Middle frontal gyrus (tissue), 1 donor: ENCODE measurements at regions not wholly inside any gene's neighbourhood (a gene's known extent, or its start where the extent isn't known, plus 50 kb on each side); places are given as distances from the start of the nearest gene placed in this dataset.

Experiments used
- DNase-seq: peaks from one replicate; pipeline ENCODE4 v3.0.0-alpha.2; 2015; ENCODE audit warnings: low spot score; ENCODE audit errors: extremely low spot score

- DNase-seq, result no peak
These were observed 160.5 kb downstream of the KLF13 start for GRCh38 chr15:31486906-31487695.

GRCh38 chr15:31487811-31488436, 161.3 kb downstream of the KLF13 start:
- no peak for DNase-seq

- DNase-seq, result no peak
These were observed 162.0 kb downstream of the KLF13 start for GRCh38 chr15:31488437-31489204.

- no peak for DNase-seq
These were observed 162.6 kb downstream of the KLF13 start for GRCh38 chr15:31489281-31489680.

GRCh38 chr15:31489801-31490646, 163.4 kb downstream of the KLF13 start:
- DNase-seq, result no peak

GRCh38 chr15:31494786-31495185, 168.2 kb downstream of the KLF13 start:
- DNase-seq, result no peak

- DNase-seq, result no peak
These were observed 168.6 kb downstream of the KLF13 start for GRCh38 chr15:31495281-31495680.

- no peak for DNase-seq
These were observed 171.2 kb downstream of the KLF13 start for GRCh38 chr15:31497838-31498237.

- DNase-seq, result no peak
These were observed 171.7 kb downstream of the KLF13 start for GRCh38 chr15:31498329-31498728.

GRCh38 chr15:31498756-31499155, 172.1 kb downstream of the KLF13 start:
- no peak for DNase-seq

GRCh38 chr15:31499236-31499952, 172.8 kb downstream of the KLF13 start:
- DNase-seq, result no peak

- DNase-seq, result no peak
These were observed 173.5 kb downstream of the KLF13 start for GRCh38 chr15:31499953-31500765.

- DNase-seq, result no peak
These were observed 174.3 kb downstream of the KLF13 start for GRCh38 chr15:31500766-31501449.

- DNase-seq, result no peak
These were observed 175.0 kb downstream of the KLF13 start for GRCh38 chr15:31501536-31502157.

GRCh38 chr15:31502541-31503229, 176.1 kb downstream of the KLF13 start:
- DNase-seq, result no peak

GRCh38 chr15:31503256-31503655, 176.6 kb downstream of the KLF13 start:
- DNase-seq, result no peak

- no peak for DNase-seq
These were observed 177.3 kb downstream of the KLF13 start for GRCh38 chr15:31503758-31504461.

GRCh38 chr15:31504462-31504839, 177.8 kb downstream of the KLF13 start:
- no peak for DNase-seq
